Astrocyte of the hippocampus (primary cell): ENCODE measurements at regions not wholly inside any gene's neighbourhood (a gene's known extent, or its start where the extent isn't known, plus 50 kb on each side); places are given as distances from the start of the nearest gene placed in this dataset.
"Not testable (repeated sequence)": the region's sequence is repeated elsewhere in the genome, so short reads cannot be mapped to it uniquely, and the experiment has no call there.

Experiments used
- DNase-seq: peaks from one replicate; pipeline ENCODE4 v3.0.0; 2011; ENCODE audit warnings: low read depth, low spot score

- DNase-seq: not testable (repeated sequence)
Observed at GRCh38 chr9:110020216-110020615, 187.7 kb downstream of the C9orf152 start.

GRCh38 chr9:110021891-110022290, 186.1 kb downstream of the C9orf152 start:
- DNase-seq: no peak

DNA sequence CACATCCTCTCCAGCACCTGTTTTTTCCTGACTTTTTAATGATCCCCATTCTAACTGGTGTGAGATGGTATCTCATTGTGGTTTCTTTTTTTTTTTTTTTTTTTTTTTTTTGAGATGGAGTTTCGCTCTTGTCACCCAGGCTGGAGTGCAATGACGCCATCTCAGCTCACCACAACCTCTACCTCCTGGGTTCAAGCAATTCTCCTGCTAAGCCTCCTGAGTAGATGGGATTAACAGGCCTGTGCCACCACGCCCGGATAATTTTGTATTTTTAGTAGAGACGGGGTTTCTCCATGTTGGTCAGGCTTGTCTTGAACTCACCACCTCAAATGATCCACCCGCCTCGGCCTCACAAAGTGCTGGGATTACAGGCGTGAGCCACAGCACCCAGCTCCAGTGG, 184.7 kb downstream of the C9orf152 start:
- DNase-seq: not testable (repeated sequence)

DNA sequence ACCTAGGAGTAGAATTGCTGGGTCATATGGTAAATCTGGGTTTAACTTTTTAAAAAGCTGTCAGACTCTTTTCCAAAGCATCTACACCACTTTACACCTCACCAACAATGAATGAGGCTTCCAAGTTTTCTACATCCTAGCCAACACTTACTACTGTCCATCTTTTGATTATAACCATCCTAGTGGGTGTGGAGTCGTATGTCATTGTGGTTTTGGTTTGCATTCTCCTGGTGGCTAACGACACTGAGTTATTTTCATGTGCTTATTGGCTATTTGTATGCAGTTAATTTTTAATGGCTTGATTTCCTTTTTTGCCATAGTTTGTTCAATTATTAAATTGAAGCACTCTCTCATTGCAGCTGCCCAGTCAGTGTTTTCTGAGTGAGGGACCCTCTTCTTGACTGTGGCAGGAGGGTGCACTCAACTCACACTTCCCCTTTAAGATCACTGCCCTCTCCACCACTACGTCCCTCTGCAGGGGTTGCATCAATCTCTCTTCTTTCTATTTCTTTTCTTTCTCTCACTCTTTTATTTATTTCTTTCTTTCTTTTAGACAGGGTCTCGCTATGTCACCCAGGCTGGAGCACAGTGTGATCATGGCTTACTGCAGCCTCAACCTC, 182.3 kb downstream of the C9orf152 start:
- DNase-seq: no peak

DNA sequence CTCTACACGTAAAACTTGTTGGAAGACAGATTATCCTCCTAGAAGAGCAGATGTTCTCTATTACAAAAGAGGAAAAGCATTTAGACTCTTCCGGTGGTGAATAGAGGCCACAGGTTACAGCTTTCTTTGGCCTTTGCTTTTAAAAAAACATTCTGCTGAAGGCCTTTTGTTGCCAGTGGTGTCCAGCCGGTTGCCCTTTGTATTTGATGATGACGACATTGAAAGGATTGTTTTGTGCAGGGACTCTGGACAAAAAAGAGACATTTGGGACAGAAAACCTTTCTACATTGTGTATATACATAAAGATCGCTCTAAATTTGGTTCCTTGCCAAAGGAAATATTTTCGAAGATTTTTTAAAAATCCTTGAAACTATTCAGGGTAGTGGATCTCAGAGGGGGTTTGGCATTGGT, 180.3 kb downstream of the C9orf152 start:
- DNase-seq: peak; percentile 53

DNA sequence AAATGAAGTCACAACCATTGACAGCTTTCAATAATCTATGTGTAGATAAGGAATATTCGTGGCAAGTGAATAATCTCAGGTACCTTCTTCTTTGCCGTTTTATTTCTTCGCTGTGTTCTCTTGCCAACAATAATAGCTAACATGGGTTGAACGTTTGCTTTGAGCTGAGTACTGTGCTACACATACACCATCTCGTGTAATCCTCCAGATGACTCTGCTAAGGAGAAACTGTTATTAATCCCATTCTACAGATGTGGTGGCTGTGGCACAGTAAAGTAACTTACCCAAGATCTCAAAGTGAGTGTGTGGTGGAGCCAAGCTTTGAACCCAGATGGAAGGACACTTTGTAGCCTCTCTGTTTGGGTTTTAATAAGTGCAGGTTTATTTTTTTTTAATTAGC, 179.7 kb downstream of the C9orf152 start:
- no peak for DNase-seq

GRCh38 chr9:110028676-110029075, 179.3 kb downstream of the C9orf152 start:
- DNase-seq: no peak

DNA sequence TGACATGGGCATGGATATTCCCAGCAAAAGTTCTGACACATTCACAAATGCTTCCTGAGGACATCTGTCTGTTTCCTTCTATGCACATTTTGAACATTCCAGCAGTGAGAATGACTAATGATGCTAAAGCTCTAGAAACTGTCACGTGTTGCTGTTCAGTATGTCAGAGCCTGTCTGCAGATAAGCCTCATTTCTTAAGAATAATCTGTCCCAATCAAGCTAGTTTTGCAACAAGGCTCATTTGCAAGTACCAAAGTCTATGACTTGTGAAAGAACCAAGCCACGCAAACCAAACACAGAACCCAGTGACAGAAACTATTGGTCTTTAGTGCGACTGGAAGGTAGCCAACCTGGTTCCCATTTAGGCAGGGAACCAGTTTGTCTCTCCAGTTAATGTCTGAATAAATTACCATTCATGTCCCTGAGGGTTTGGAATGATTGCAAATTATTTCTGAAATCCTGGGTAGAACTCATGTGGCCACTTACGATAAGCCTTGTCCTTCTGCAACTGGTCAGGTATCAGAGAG, 178.5 kb downstream of the C9orf152 start:
- DNase-seq: peak; percentile 80

GRCh38 chr9:110029956-110030480, 177.9 kb downstream of the C9orf152 start:
- no peak for DNase-seq

GRCh38 chr9:110030632-110031031, 177.3 kb downstream of the C9orf152 start:
- DNase-seq: no peak

- DNase-seq: peak; percentile 65
Observed at GRCh38 chr9:110031511-110032173, 176.3 kb downstream of the C9orf152 start.

DNA sequence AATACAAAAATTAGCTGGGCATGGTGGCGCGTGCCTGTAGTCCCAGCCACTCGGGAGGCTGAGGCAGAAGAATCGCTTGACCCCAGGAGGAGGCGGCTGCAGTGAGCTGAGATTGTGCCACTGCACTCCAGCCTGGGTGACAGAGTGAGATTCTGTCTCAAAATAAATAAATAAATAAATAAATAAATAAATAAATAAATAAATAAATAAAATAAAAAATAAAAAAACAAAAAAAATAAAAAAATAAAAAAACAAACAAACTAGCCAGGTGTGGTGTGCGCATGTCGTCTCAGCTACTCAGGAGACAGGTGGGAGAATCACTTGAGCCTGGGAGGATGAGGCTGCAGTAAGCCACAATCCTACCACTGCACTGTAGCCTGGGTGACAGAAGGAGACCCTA, 175.4 kb downstream of the C9orf152 start:
- DNase-seq: not testable (repeated sequence)

DNA sequence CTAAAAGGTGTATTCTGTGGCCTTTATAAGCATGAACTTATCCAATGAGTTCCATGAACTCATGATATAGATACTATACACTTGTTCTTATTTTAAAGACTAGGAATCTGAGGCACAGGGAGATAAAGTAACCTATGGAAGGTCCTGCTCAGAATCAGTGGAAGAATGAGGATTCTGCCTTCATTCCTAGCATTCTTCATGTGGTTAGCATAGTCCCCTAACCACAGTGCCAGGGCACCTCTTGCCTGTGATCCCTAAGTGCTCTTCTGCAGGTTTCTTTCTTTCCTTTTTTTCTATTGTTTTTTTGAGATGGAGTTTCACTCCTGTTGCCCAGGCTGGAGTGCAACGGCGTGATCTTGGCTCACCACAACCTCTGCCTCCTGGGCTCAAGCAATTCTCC, 174.1 kb downstream of the C9orf152 start:
- DNase-seq: peak; percentile 57

- no peak for DNase-seq
Observed at GRCh38 chr9:110036286-110036685, 171.7 kb downstream of the C9orf152 start.

GRCh38 chr9:110040788-110041187, 167.2 kb downstream of the C9orf152 start:
- DNase-seq: peak; percentile 68

DNA sequence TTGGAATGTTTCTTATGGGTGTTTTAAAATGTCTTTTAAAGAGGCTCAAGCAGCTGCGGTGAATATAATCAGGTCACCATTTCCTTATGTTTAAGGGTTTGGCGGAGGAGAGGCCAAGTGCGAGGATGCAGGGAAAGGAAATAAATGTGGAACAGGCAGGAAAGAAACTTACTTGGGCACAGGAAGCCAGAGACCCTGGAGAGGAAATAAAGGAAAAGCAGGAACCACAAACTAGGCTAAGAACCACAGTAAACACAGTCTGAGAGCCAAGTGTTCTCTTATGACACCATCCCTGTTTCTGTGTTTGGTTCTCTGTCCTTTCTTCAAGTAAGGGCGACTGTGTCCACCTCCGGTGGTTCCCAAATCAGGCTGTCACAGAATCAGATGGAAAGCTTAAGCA, 166.5 kb downstream of the C9orf152 start:
- no peak for DNase-seq

GRCh38 chr9:110047232-110047954, 160.6 kb downstream of the C9orf152 start:
- DNase-seq: no peak

DNA sequence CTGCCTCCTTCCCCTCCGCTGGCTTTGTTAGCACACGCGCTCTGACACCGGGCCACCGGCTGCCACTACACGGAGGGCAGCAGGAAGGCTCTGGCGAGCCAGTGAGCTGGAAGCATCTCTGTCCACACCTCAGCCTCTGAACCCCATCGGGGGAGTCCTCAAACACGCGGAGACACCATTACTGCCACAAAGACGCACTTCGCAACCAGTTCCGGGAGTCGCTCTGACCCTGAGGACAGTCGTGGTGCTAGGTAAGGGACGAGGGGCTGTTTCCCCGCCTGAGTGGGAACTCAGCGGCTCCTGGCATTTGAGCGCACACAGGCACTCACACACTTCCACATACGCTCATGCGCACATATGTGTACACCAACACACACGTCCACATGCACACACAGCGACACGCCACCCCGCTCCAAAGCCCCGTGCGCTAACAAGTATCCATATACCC, 160.0 kb downstream of the C9orf152 start:
- DNase-seq: peak; percentile 60

DNA sequence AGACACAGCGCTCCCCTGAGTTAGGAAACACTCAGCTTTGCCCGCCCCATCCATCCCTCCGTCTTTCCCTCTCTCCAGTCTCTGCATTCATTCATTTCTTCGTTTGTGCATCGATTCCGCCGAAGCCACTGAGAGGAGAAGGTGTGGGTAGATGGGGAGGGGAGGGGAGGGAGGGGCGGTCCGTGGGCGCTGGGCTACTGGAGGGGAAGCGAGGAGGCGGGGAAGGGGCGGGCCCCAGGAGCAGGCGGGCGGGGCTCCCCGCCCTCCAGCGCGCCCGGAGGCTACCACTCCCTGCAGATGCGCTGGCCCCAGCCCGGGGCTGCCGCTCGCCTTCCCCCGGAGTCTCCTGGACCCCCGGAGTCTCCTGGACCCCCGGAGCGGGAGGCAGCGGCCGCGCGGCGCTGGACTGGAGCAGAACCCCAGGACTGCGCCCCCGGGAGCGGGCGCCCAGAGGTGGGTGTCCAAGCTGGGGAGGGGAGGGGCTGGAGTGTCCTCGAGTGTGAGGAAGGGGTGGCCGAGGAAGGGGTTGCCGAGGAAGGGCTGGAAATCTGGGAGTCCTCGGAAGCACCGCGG, 159.5 kb downstream of the C9orf152 start:
- DNase-seq: peak; percentile 94

DNA sequence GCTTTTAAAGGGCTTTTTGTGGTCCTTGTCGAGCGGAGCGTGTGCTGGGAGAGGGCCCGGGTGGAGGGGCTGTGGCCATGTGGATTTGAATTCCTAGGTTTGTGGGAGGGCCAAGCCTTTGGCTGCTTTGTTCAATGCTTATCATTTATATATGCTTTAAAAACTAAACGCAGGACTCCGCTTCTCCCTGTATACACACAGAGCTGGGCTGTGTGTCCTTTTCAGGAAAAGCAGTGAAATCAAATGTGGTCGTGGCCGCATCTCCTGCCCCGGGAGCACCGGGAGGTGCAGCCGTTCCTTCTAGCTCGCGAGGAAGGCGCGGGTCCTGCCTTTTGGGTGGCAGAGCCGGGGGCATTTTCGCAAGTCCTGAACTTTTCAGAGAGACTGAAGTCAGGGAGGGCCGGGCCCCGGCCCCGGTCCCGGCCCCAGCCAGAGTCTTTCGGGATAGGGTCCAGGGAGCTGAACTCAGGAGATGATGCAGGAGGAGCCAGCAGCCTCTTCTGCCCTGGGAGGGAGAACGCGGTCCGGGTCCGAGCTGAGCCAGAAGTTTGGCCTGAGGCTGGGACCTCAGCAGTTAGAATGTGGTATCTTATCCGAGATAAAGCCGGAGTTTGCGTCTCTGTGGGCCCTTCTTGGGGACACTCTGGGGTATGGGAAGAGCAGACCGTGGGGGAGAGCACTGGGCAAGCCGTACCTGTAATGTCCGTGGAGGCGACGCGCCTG, 158.8 kb downstream of the C9orf152 start:
- DNase-seq: peak; percentile 70
